ENCODE measurements at regions not wholly inside any gene's neighbourhood (a gene's known extent, or its start where the extent isn't known, plus 50 kb on each side); places are given as distances from the start of the nearest gene placed in this dataset.
"Not testable (repeated sequence)": the region's sequence is repeated elsewhere in the genome, so short reads cannot be mapped to it uniquely, and the experiment has no call there.

DNA sequence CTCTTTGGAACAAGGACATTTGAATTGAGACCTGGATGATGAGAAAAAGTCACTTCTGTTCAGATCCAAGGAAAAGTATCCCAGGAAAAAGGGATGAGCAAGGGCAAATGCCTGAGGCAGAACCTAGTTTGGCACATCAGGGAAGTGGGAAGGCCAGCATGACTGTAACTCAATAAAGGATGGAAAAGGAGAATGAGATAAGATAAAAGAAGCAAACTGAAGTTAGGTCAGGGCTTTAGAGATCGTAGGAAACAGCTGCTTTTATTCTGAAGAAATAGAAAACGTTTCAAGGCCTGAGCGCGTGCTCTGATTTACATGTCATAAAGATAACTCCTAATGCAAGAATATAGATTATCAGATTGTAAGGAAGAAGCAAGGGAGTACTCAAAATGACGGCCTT is 450.0 kb downstream of the FRK start:
- H3K9me3 Mint-ChIP-seq (ENCODE audit: insufficient read depth): no peaks in the 10 kb centered on the region
- ChIA-PET CTCF (no interaction called here), POLR2A (no interaction called here)
- no peak overlapping the region for H3K27ac Mint-ChIP-seq
- no peaks in the 10 kb centered on the region for H3K4me1 Mint-ChIP-seq (ENCODE audit: low read depth)
- DNase-seq (no peak), ATAC-seq (no peak)
- H3K36me3 Mint-ChIP-seq (ENCODE audit: low read depth): no peaks in the 10 kb centered on the region
- no peak overlapping the region for H3K4me3 Mint-ChIP-seq
- H3K27me3 Mint-ChIP-seq (ENCODE audit: low read depth): no peaks in the 10 kb centered on the region

DNA sequence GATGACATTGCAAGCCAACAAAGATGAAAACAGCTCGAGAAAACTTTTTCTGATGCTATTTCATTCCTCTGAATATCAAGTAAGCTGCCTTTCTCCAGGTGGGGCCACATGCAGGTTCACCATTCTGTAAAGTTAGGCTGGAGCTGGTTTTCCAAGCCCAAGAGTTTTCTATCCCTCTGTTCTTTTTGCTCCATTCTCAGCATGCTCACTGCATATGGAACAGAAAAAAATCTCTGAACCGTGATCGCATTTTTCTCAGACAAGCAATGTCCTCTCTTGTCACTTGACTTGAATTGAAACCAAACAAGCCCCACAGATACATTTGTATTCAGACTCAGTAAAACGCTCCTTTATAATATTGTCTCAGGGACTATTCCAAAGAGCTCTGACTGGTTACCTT is 451.6 kb downstream of the FRK start:
- ChIA-PET POLR2A (no interaction called here), CTCF (no interaction called here)
- Mint-ChIP-seq H3K9me3 (ENCODE audit: insufficient read depth) (no peaks in the 10 kb centered on the region), H3K27ac (no peak overlapping the region), H3K36me3 (ENCODE audit: low read depth) (no peaks in the 10 kb centered on the region), H3K27me3 (ENCODE audit: low read depth) (no peaks in the 10 kb centered on the region), H3K4me1 (ENCODE audit: low read depth) (no peaks in the 10 kb centered on the region), H3K4me3 (no peak overlapping the region)
- DNase-seq (no peak), ATAC-seq (no peak)

DNA sequence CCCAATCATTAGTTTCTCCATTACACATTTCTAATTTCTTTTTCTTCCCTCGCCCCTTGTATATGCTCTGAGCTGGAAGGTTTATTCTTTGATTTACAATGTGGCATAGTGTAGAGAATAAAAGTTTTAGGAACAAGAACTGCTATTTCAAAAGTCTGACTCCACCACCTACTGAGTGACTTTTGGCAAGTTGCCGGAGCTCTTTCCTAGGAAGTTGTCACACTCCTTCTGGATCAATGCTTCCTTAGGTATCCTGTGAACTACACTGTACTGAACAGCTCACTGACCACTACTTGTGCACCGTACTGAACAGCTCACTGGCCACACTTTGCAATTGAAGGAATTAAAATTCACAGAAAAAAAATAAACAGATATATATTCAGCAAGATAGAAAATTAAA is 458.2 kb downstream of the FRK start:
- ChIA-PET POLR2A (no interaction called here), CTCF (no interaction called here)
- no peak for ATAC-seq
- Mint-ChIP-seq H3K36me3 (ENCODE audit: low read depth) (no peaks in the 10 kb centered on the region), H3K27me3 (ENCODE audit: low read depth) (no peaks in the 10 kb centered on the region), H3K27ac (no peak overlapping the region), H3K9me3 (ENCODE audit: insufficient read depth) (peaks cover 6% of the 10 kb centered on the region), H3K4me3 (no peak overlapping the region), H3K4me1 (ENCODE audit: low read depth) (no peaks in the 10 kb centered on the region)
- DNase-seq: no peak

DNA sequence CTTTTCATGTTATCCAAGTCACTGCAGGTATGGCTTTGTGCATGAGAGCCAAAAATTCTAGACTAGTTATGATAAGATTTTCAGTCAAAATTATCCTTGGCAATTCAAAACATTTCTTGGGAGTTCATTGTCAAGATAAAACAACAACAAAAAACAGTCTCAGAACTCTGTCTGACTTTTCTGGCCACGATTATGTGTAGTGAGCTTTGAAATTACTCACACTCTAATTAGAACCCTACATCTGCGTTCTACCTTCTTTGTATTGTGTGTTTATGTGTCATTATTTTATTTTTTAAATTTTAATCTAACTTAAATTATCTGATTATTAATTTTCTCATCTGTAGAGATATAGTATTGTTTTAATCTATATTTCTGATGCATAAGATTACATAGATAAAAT is 459.2 kb downstream of the FRK start:
- no peak overlapping the region for H3K27ac Mint-ChIP-seq
- no peak overlapping the region for H3K4me3 Mint-ChIP-seq
- H3K36me3 Mint-ChIP-seq (ENCODE audit: low read depth): no peaks in the 10 kb centered on the region
- POLR2A ChIA-PET: no interaction called here
- DNase-seq (no peak), ATAC-seq (no peak)
- peaks cover 10% of the 10 kb centered on the region for H3K9me3 Mint-ChIP-seq (ENCODE audit: insufficient read depth)
- no peaks in the 10 kb centered on the region for H3K4me1 Mint-ChIP-seq (ENCODE audit: low read depth)
- H3K27me3 Mint-ChIP-seq (ENCODE audit: low read depth): no peaks in the 10 kb centered on the region
- CTCF ChIA-PET: no interaction called here

DNA sequence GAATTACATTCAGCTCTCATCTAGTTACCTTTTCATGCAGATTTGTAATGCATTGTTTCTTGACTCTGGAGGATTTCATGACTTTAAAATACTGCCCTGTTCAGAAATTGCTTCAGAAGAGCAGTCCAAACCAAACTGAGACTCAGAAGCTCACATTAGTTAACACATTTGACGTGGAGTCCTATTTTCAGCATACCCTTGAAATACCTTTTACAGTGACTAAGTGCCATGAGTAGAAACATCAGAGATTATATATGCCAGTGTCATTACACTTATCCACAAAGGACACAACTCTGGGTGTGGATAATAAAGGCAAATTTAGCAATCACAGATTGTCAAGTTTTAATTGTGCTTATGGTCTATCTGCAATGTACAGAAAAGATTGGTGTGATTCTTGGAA is 459.6 kb downstream of the FRK start:
- Mint-ChIP-seq H3K4me1 (ENCODE audit: low read depth) (no peaks in the 10 kb centered on the region), H3K4me3 (no peak overlapping the region), H3K27ac (no peak overlapping the region), H3K9me3 (ENCODE audit: insufficient read depth) (peaks cover 10% of the 10 kb centered on the region), H3K36me3 (ENCODE audit: low read depth) (no peaks in the 10 kb centered on the region), H3K27me3 (ENCODE audit: low read depth) (no peaks in the 10 kb centered on the region)
- DNase-seq (no peak), ATAC-seq (no peak)
- CTCF ChIA-PET: no interaction called here
- POLR2A ChIA-PET: no interaction called here

DNA sequence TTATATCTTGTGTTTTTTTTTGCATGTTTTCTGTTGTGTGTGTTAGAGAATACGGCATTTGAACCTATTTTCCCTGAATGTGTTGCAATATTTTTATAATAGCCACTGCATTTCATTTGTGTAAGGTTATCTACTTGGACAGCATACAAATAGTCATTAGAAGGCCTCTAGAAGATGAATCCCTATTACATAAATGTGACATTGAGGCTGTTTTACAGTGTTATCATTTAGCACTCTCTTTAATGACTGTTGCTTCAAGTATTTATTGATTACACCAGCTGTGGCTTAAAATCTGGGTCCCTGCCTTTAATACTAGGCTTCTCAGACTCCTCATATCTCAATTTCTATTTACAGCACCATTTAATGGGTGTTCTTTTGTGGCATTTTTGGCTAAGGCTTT is 465.8 kb downstream of the FRK start:
- ChIA-PET CTCF (no interaction called here), POLR2A (no interaction called here)
- DNase-seq: no peak
- peaks cover 4% of the 10 kb centered on the region for H3K9me3 Mint-ChIP-seq (ENCODE audit: insufficient read depth)
- ATAC-seq: no peak
- no peaks in the 10 kb centered on the region for H3K4me1 Mint-ChIP-seq (ENCODE audit: low read depth)
- no peak overlapping the region for H3K27ac Mint-ChIP-seq
- H3K4me3 Mint-ChIP-seq: no peak overlapping the region
- H3K36me3 Mint-ChIP-seq (ENCODE audit: low read depth): no peaks in the 10 kb centered on the region
- H3K27me3 Mint-ChIP-seq (ENCODE audit: low read depth): no peaks in the 10 kb centered on the region

DNA sequence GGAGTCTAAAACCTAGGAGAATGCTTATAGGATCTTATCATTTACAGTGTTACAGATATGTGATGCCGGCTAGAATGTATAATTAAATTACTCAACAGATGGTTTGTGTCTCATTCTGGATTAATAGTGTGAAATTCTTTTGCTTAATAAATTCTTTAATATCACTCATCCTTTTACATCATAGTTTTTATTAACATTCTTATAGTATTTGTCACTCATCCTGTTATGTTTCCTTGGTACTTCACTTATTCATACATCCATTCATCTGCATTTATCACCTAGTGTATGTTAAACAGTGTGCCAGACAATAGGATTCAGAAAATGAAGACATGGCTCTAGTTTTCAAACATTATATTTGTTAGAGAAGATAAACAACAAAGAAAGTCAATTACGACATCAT is 468.7 kb downstream of the FRK start:
- no peaks in the 10 kb centered on the region for H3K4me1 Mint-ChIP-seq (ENCODE audit: low read depth)
- H3K36me3 Mint-ChIP-seq (ENCODE audit: low read depth): no peaks in the 10 kb centered on the region
- no peaks in the 10 kb centered on the region for H3K27me3 Mint-ChIP-seq (ENCODE audit: low read depth)
- ATAC-seq (no peak), DNase-seq (no peak)
- no peak overlapping the region for H3K4me3 Mint-ChIP-seq
- ChIA-PET CTCF (no interaction called here), POLR2A (no interaction called here)
- peaks cover 2% of the 10 kb centered on the region for H3K9me3 Mint-ChIP-seq (ENCODE audit: insufficient read depth)
- H3K27ac Mint-ChIP-seq: no peak overlapping the region

DNA sequence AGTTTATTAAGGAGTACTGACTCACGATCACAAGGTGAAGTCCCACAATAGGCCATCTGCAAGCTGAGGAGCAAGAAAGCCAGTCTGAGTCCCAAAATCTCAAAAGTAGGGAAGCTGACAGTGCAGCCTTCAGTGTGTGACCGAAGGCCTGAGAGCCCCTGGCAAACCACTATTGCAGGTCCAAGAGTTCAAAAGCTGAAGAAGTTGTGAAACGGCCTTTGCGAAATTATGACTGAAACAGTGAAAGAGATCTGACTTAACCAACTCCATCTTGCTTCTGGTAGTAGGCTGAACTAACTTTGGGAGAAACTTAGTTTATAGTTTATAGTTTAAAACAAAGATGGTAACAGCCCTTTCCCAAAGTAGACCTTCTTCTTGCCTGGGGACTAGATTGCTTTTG is 471.6 kb downstream of the FRK start:
- H3K4me3 Mint-ChIP-seq; ATAC-seq; H3K9me3 Mint-ChIP-seq (ENCODE audit: insufficient read depth); H3K27ac Mint-ChIP-seq; POLR2A ChIA-PET; DNase-seq; H3K4me1 Mint-ChIP-seq (ENCODE audit: low read depth); H3K27me3 Mint-ChIP-seq (ENCODE audit: low read depth); CTCF ChIA-PET; H3K36me3 Mint-ChIP-seq (ENCODE audit: low read depth): not testable (repeated sequence)

DNA sequence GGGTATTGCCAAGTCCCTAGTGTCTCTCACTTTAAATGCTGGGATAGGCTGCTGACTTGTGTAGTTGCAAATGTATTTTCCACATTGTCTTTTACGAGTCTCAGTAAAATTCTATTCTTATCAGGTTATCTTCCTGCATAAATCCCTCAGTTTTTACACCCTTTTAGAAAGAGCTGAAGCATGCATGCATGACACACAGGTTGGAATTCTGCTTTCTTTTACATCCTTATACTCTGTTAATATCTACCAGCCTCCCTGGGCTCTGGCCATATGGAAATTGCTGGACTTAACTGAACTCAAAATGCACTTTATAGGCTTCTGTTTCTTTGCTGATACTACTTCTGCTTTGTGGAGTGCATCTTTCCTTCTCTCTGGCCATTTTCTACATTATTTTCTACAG is 477.4 kb downstream of the FRK start:
- ATAC-seq: no peak

DNA sequence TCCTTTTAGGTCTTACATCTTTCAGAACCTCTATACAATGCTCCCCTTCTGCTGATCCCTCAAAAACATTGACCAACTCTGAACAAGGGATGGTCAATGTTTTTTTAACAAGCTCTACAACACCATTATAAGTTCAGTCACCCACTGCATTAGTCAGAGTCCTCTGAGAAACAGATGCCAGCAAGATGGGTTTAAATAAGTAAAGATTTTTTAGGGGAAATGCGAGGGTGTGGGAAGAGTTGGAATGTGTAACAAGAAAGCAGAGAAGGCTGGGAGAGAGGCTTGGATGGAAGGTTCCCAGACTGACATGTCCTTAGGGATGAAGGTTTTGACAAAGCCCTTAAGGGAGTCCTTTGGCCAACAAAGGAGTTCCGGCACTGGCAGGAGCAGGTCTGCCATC is 478.3 kb downstream of the FRK start:
- H3K4me1 Mint-ChIP-seq (ENCODE audit: low read depth): no peaks in the 10 kb centered on the region
- ChIA-PET POLR2A (no interaction called here), CTCF (interaction anchor here (0.6 kb wide), 1 partner anchor 430 kb away, joined by 3 read pairs; no protein-coding TSS in a partner anchor)
- H3K9me3 Mint-ChIP-seq (ENCODE audit: insufficient read depth): peaks cover 3% of the 10 kb centered on the region
- no peak for ATAC-seq
- H3K4me3 Mint-ChIP-seq: no peak overlapping the region
- DNase-seq: no peak
- H3K27me3 Mint-ChIP-seq (ENCODE audit: low read depth): no peaks in the 10 kb centered on the region
- H3K27ac Mint-ChIP-seq: no peak overlapping the region
- no peaks in the 10 kb centered on the region for H3K36me3 Mint-ChIP-seq (ENCODE audit: low read depth)

More for the DNA sequence above, 477.4 kb downstream of the FRK start:
- no peak for DNase-seq
- ChIA-PET POLR2A (no interaction called here), CTCF (no interaction called here)
- Mint-ChIP-seq H3K9me3 (ENCODE audit: insufficient read depth) (peaks cover 3% of the 10 kb centered on the region), H3K27me3 (ENCODE audit: low read depth) (no peaks in the 10 kb centered on the region), H3K4me3 (no peak overlapping the region), H3K27ac (no peak overlapping the region), H3K36me3 (ENCODE audit: low read depth) (no peaks in the 10 kb centered on the region), H3K4me1 (ENCODE audit: low read depth) (no peaks in the 10 kb centered on the region)

DNA sequence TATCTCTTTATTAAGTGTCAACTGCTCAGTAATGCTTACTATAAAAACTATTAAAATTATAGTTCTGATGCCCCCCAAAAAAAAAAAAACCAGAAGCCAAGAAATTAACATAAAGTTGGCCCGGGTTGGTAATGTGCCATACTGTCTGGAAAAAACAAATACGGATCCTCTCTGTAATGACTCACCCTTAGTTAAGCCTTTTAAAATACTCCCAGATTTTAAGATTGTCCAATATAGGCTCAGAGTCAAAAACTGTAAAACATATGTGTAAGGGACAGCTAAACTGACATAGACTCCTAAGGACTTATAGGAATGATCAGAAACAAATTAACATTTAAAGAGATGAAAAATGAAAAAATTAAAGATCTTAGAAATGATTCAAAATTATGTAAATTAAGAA is 481.1 kb downstream of the FRK start:
- H3K27ac Mint-ChIP-seq; H3K4me1 Mint-ChIP-seq (ENCODE audit: low read depth); CTCF ChIA-PET; H3K36me3 Mint-ChIP-seq (ENCODE audit: low read depth); H3K4me3 Mint-ChIP-seq; H3K27me3 Mint-ChIP-seq (ENCODE audit: low read depth); ATAC-seq; POLR2A ChIA-PET; DNase-seq; H3K9me3 Mint-ChIP-seq (ENCODE audit: insufficient read depth): not testable (repeated sequence)

DNA sequence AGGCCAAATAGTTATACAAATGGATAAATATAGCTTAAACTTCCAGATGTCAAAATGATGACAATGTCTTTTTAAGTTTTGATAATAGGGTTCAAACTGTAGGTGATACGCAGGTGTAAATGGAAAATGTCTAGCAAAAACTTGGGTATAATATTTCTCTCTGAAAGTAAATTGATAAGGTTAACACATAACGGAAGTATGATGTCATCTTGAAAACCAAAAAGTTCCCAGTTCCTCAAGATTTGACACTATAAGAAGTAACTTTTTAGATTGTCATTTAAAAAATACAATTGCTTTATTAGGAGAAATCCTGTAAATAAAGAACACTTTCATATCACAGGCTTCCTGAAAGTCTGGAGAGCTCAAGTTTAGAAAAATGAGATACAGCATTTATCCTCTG is 483.4 kb downstream of the FRK start:
- H3K4me3 Mint-ChIP-seq: no peak overlapping the region
- ChIA-PET POLR2A (no interaction called here), CTCF (no interaction called here)
- no peak overlapping the region for H3K27ac Mint-ChIP-seq
- H3K9me3 Mint-ChIP-seq (ENCODE audit: insufficient read depth): peaks cover 7% of the 10 kb centered on the region
- no peaks in the 10 kb centered on the region for H3K27me3 Mint-ChIP-seq (ENCODE audit: low read depth)
- H3K4me1 Mint-ChIP-seq (ENCODE audit: low read depth): no peaks in the 10 kb centered on the region
- DNase-seq (no peak), ATAC-seq (no peak)
- no peaks in the 10 kb centered on the region for H3K36me3 Mint-ChIP-seq (ENCODE audit: low read depth)

DNA sequence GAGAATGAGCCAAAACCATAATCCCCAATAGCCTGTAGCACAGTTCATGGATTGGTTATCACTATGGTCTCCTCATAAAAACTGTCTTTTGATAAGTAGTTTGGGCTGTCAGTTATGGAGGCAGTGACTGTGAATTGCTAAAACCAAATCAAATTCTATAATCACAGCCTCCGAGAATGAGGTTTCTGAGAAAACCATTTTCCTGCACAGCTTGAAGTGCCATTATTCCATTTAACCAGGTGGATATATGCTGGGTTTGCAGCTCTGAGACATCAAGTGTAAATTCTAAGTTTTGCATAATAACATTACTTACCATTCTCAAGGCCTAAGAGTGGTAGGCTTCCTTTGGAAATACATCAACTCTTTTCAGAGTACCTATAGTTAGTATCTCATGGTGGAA is 485.4 kb downstream of the FRK start:
- peaks cover 7% of the 10 kb centered on the region for H3K9me3 Mint-ChIP-seq (ENCODE audit: insufficient read depth)
- no peaks in the 10 kb centered on the region for H3K4me1 Mint-ChIP-seq (ENCODE audit: low read depth)
- POLR2A ChIA-PET: no interaction called here
- DNase-seq: no peak
- no peaks in the 10 kb centered on the region for H3K27me3 Mint-ChIP-seq (ENCODE audit: low read depth)
- no peak for ATAC-seq
- CTCF ChIA-PET: no interaction called here
- H3K4me3 Mint-ChIP-seq: no peak overlapping the region
- no peak overlapping the region for H3K27ac Mint-ChIP-seq
- H3K36me3 Mint-ChIP-seq (ENCODE audit: low read depth): no peaks in the 10 kb centered on the region

DNA sequence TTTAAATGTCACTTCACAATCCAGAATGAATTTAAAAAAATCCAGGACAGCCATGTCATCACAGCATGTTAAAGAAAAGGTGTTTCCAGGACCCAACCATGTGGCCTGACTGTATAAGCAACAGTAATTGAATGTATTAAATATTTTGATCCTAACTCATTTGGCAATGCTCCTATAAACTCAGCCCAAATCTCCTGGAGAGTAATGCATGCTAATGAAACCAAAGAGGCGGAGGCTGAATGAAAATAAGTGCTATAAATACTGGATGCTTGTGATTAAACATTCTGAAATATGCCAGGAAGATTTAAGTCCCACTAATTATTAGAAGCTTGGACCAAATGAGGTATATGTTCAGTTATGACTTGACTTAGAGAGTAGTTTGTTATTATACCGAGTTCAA is 486.8 kb downstream of the FRK start:
- no peaks in the 10 kb centered on the region for H3K4me1 Mint-ChIP-seq (ENCODE audit: low read depth)
- DNase-seq: no peak
- H3K9me3 Mint-ChIP-seq (ENCODE audit: insufficient read depth): peaks cover 7% of the 10 kb centered on the region
- H3K4me3 Mint-ChIP-seq: no peak overlapping the region
- no peak overlapping the region for H3K27ac Mint-ChIP-seq
- POLR2A ChIA-PET: no interaction called here
- no peaks in the 10 kb centered on the region for H3K27me3 Mint-ChIP-seq (ENCODE audit: low read depth)
- H3K36me3 Mint-ChIP-seq (ENCODE audit: low read depth): no peaks in the 10 kb centered on the region
- CTCF ChIA-PET: no interaction called here
- ATAC-seq: no peak

Data from activated CD8-positive, alpha-beta T cell treated with anti-CD3 and anti-CD28 coated beads, Interleukin-2, amount 10 ng/mL, durations not matched to agents 7 days and 5 days (primary cell).